Right cardiac atrium (tissue), 5 donors: ENCODE measurements at regions not wholly inside any gene's neighbourhood (a gene's known extent, or its start where the extent isn't known, plus 50 kb on each side); places are given as distances from the start of the nearest gene placed in this dataset.
A peak's percentile ranks its signal among the peaks of the same experiment; 100 is the strongest.

Source experiments
- ATAC-seq, 2 donors: fragments of 200-7000 bp; cut with Tn5 transposase; one replicate each; pipeline versions ENCODE4 v1.8.0 to v1.9.1; 2020; ENCODE audit warnings: moderate library complexity in 2 of 2, mild to moderate bottlenecking in 1 of 2
- DNase-seq, 3 donors: peaks; one replicate each; pipeline ENCODE4 v3.0.0-alpha.2; 2020
- H3K27ac ChIP-seq: one replicate; pipeline ENCODE4 v1.5.1; 2013; ENCODE audit warnings: mild to moderate bottlenecking, low read length, control low read depth, moderate library complexity
- H3K27me3 ChIP-seq: one replicate; pipeline ENCODE4 v1.6.1; 2013; ENCODE audit not compliant: control insufficient read depth, insufficient read depth
- H3K4me1 ChIP-seq: one replicate; pipeline ENCODE4 v1.6.1; 2013; ENCODE audit warnings: low read length; ENCODE audit not compliant: control insufficient read depth, insufficient read depth
- H3K4me3 ChIP-seq: one replicate; pipeline ENCODE4 v1.5.1; 2013; ENCODE audit warnings: low read length, control low read depth
- H3K9me3 ChIP-seq: one replicate; pipeline ENCODE4 v1.6.1; 2013; ENCODE audit warnings: low read length; ENCODE audit not compliant: control insufficient read depth
- WGBS: extraction: QIAGEN DNeasy Blood & Tissue Kit; methylation state at CpG from one replicate; pipeline ENCODE4 v1.1.7; 2013; 5-methylcytosine and 5-hydroxymethylcytosine counted together
- intact Hi-C, 4 donors: fragments of 100-400 bp; cut with DNase I; formaldehyde crosslinking; loops; one replicate each; pipeline versions ENCODE4 v1.11.0 to v1.14.0; 2022 to 2023
- donor health status: healthy with polysubstance abuse.
- donor health status: DM: no; HTN: yes; CAD: no.
- donor health status: DM: no; HTN: no; CAD: no.
- donor health status: DM: no; HTN: yes; CAD: no; lungs with severe emphysema.
- donor health status: DM: yes; HTN: yes; CAD: no.

DNA sequence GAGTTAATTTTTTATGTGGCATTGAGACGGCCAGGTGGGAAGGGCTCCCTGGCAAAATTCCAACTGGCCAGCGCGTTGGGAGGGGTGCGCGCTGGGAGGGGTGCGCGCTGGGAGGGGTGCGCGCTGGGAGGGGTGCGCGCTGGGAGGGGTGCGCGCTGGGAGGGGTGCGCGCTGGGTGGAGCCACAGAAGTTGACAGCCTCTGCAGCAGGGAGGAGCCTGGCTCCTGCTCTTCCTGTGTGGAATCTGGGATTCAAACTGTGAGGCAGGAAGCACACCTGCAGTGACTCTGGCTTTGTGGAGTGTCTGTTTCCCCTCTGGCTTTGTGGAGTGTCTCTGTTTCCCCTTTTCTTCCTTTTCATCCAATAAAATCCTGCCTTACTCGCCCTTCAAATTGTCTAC is 147.9 kb upstream of the CBLN2 start:
- ATAC-seq (peak; percentile 63 to 72), DNase-seq (peak in 1 of 3 donors; percentile 47)
- WGBS: 7% methylated on average over 16 of the region's 16 CpGs

DNA sequence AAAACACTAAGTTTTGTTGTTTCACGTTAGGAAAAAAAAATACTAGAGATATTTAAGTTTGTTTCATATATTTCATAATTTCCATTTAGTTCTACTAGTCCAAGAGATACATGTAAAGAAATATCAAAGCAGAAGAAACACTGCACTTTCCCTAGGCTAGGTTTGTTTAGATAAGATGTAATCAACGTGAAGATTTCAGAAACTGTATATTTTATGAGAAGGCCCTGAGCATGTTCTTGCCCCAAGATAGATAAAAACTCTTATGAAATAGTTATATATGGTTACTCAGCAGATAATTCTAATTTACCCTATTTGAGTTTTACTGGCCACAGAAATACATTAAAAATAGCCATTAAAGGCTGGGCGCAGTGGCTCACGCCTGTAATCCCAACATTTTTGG is 143.6 kb upstream of the CBLN2 start:
- DNase-seq: no peak
- ATAC-seq: no peak
- no peaks in the 10 kb centered on the region for H3K4me1 ChIP-seq
- no peaks in the 10 kb centered on the region for H3K27me3 ChIP-seq
- H3K4me3 ChIP-seq: no peak overlapping the region
- H3K9me3 ChIP-seq: no peaks in the 10 kb centered on the region
- H3K27ac ChIP-seq: no peak overlapping the region
- intact Hi-C loops: no loop called here
- 79% methylated on average over 4 of the region's 4 CpGs for WGBS

More for the DNA sequence above, 147.9 kb upstream of the CBLN2 start:
- intact Hi-C loops: no loop called here
- Histone ChIP-seq H3K4me3 (no peak overlapping the region), H3K9me3 (no peaks in the 10 kb centered on the region), H3K4me1 (no peaks in the 10 kb centered on the region), H3K27ac (no peak overlapping the region), H3K27me3 (no peaks in the 10 kb centered on the region)

- intact Hi-C loops: no loop called here
- no peak for DNase-seq
- Histone ChIP-seq H3K27me3 (no peaks in the 10 kb centered on the region), H3K9me3 (no peaks in the 10 kb centered on the region), H3K4me3 (no peak overlapping the region), H3K4me1 (no peaks in the 10 kb centered on the region), H3K27ac (no peak overlapping the region)
- WGBS: 53% methylated on average over 10 of the region's 10 CpGs
- ATAC-seq: no peak
These were observed 131.3 kb upstream of the CBLN2 start for GRCh38 chr18:72675394-72675793.

GRCh38 chr18:72674710-72675109 is 130.6 kb upstream of the CBLN2 start:
- ATAC-seq: no peak

DNA sequence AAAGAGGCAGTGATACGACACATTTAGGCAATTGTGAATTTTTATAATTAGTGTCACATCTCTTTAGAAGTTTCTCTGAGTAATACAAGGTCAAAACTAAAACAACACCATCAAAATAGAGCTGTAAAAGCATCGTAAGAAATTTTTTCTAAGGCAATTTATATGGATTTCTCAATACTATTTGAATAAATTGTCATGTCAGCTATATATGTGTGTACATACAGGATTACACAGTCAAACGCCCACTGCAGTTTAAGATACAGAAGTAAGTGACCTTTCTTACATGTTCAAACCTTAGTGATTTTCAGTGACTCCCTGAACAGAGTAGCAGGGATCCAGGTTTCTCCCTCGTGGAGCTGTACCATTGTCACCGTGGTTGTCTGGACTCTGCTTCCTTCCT is 129.1 kb upstream of the CBLN2 start:
- Histone ChIP-seq H3K27me3 (no peaks in the 10 kb centered on the region), H3K4me3 (no peak overlapping the region), H3K27ac (no peak overlapping the region), H3K4me1 (no peaks in the 10 kb centered on the region), H3K9me3 (no peaks in the 10 kb centered on the region)
- ATAC-seq (no peak), DNase-seq (no peak)
- 59% methylated on average over 5 of the region's 5 CpGs for WGBS
- intact Hi-C loops: no loop called here

More at GRCh38 chr18:72674710-72675109, 130.6 kb upstream of the CBLN2 start:
- intact Hi-C loops: no loop called here
- H3K4me3 ChIP-seq: no peak overlapping the region
- no peaks in the 10 kb centered on the region for H3K27me3 ChIP-seq
- no peak for DNase-seq
- H3K27ac ChIP-seq: no peak overlapping the region
- no peaks in the 10 kb centered on the region for H3K9me3 ChIP-seq
- H3K4me1 ChIP-seq: no peaks in the 10 kb centered on the region
- 81% methylated on average over 7 of the region's 7 CpGs for WGBS

DNA sequence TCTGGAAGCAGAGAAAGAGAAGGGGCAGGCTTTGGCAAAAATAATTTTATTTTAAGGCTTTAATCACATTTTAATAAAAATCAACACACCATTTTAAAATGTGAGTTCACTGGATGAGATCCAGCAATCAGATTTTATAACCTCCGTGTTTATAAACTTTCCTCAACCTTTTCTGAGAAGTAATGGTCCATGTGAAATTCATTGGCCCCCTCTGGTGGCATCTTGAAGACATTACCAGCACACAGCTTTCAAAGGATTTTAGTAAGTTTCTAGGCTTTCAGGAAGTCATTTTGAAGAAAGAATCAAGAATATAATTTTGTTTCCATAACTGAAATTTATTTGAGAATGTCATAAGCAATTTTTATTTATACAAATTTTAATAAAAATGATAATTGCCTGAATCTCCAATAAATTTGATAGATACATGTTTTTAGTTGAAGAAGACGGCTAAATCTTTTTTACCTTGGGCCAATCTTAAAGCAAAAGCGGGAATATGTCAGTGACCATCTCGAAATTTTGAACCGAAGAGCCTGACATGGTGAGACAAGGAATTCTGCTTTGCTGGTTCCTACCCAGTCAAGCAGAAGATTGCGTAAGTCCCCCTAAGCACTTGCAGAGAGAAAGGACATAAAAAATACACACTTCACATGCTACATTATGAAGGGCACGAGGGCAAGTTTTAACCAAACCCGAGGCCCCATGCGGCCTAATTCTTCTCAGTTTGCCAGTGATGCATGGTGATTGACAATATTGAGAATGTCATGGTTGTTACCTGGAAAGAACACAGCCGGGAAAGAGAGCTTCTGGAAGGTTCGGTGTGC is 128.4 kb upstream of the CBLN2 start:
- no peak for DNase-seq
- ATAC-seq: no peak
- no peak overlapping the region for H3K4me3 ChIP-seq
- H3K27ac ChIP-seq: no peak overlapping the region
- intact Hi-C loops: no loop called here
- WGBS: 67% methylated on average over 11 of the region's 11 CpGs
- no peaks in the 10 kb centered on the region for H3K4me1 ChIP-seq
- no peaks in the 10 kb centered on the region for H3K9me3 ChIP-seq
- H3K27me3 ChIP-seq: no peaks in the 10 kb centered on the region

- Histone ChIP-seq H3K9me3 (no peaks in the 10 kb centered on the region), H3K27ac (no peak overlapping the region), H3K4me3 (no peak overlapping the region), H3K27me3 (no peaks in the 10 kb centered on the region), H3K4me1 (no peaks in the 10 kb centered on the region)
- DNase-seq (no peak), ATAC-seq (no peak)
- 82% methylated on average over 6 of the region's 6 CpGs for WGBS
- intact Hi-C loops: no loop called here
These were observed 123.8 kb upstream of the CBLN2 start for GRCh38 chr18:72667932-72668331.

GRCh38 chr18:72652990-72653593 is 109.0 kb upstream of the CBLN2 start:
- WGBS: 59% methylated on average over 3 of the region's 3 CpGs
- no peak overlapping the region for H3K27ac ChIP-seq
- no peaks in the 10 kb centered on the region for H3K4me1 ChIP-seq
- no peak overlapping the region for H3K4me3 ChIP-seq
- intact Hi-C loops: no loop called here
- H3K27me3 ChIP-seq: no peaks in the 10 kb centered on the region
- ATAC-seq (peak in 1 of 2 donors; percentile 47), DNase-seq (peak in 2 of 3 donors; percentile 15 to 36)
- H3K9me3 ChIP-seq: no peaks in the 10 kb centered on the region

DNA sequence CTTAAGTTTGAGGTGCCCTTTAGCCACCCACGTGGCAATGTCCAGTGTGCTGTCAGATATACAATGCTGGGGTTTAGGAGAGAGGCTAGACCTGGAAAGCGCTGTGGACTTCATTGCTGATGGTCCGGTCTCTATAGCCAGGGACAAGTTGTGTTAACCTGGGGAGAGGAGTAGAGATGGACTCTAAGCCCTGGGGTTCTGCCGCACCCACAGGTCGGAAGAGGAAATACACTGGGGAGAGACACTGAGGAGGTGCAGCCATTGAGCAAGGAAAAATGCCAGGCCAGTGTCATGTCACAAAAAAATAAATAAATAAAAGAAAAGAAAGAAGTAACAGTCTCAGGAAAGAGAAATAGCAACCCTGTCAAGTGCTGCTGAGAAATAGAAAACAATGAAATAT is 106.9 kb upstream of the CBLN2 start:
- no peaks in the 10 kb centered on the region for H3K9me3 ChIP-seq
- no peaks in the 10 kb centered on the region for H3K4me1 ChIP-seq
- H3K27me3 ChIP-seq: no peaks in the 10 kb centered on the region
- WGBS: 84% methylated on average over 5 of the region's 5 CpGs
- H3K4me3 ChIP-seq: no peak overlapping the region
- DNase-seq (no peak), ATAC-seq (no peak)
- no peak overlapping the region for H3K27ac ChIP-seq
- intact Hi-C loops: no loop called here

GRCh38 chr18:72648481-72648960 is 104.4 kb upstream of the CBLN2 start:
- Histone ChIP-seq H3K4me1 (no peaks in the 10 kb centered on the region), H3K27me3 (no peaks in the 10 kb centered on the region), H3K4me3 (no peak overlapping the region), H3K27ac (no peak overlapping the region), H3K9me3 (no peaks in the 10 kb centered on the region)
- DNase-seq (no peak), ATAC-seq (no peak)
- intact Hi-C loops: no loop called here

DNA sequence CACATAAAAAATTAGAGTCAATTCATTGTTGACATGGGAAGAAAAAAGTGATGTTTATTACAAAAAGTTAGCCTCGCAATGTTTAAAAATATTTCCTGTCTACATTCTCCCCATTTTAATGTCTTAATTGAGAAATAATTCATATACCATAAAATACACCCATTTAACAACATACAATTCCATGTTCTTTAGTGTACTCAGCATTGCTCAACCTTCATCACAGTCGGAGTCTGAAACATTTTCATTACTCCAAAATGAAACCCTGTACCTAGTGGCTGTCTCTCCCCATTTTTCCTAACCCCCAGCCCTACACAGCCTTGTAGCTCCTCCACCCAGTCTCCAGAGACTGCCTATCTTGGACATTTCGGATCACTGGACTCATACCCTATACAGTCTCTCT is 103.9 kb upstream of the CBLN2 start:
- intact Hi-C loops: no loop called here

More for the DNA sequence above, 103.9 kb upstream of the CBLN2 start:
- H3K4me3 ChIP-seq: no peak overlapping the region
- WGBS: 76% methylated on average over 3 of the region's 3 CpGs
- H3K4me1 ChIP-seq: no peaks in the 10 kb centered on the region
- DNase-seq: no peak
- no peak for ATAC-seq
- no peaks in the 10 kb centered on the region for H3K9me3 ChIP-seq
- no peak overlapping the region for H3K27ac ChIP-seq
- H3K27me3 ChIP-seq: no peaks in the 10 kb centered on the region
